NCI-H460 (cell line): ENCODE measurements at regions not wholly inside any gene's neighbourhood (a gene's known extent, or its start where the extent isn't known, plus 50 kb on each side); places are given as distances from the start of the nearest gene placed in this dataset.

Source experiments
- DNase-seq: peaks from one replicate; pipeline ENCODE4 v3.0.0-alpha.2; 2016; ENCODE audit warnings: low read depth; ENCODE audit errors: extremely low read depth

GRCh38 chr14:56494167-56494566 lies 85.4 kb upstream of the TMEM260 start:
- no peak for DNase-seq

- DNase-seq: no peak
Measured at GRCh38 chr14:56498112-56498511, 81.5 kb upstream of the TMEM260 start.

GRCh38 chr14:56501909-56502530 lies 77.6 kb upstream of the TMEM260 start:
- DNase-seq: no peak

- DNase-seq: no peak
Measured at GRCh38 chr14:56505361-56505760, 74.2 kb upstream of the TMEM260 start.

GRCh38 chr14:56512521-56512920 lies 67.1 kb upstream of the TMEM260 start:
- DNase-seq: no peak

- no peak for DNase-seq
Measured at GRCh38 chr14:56514663-56515371, 64.8 kb upstream of the TMEM260 start.

GRCh38 chr14:56515739-56516138 lies 63.9 kb upstream of the TMEM260 start:
- DNase-seq: no peak

GRCh38 chr14:56522403-56522802 lies 57.2 kb upstream of the TMEM260 start:
- no peak for DNase-seq

GRCh38 chr14:56524971-56525677 lies 54.5 kb upstream of the TMEM260 start:
- no peak for DNase-seq

GRCh38 chr14:56528927-56529326 lies 50.7 kb upstream of the TMEM260 start:
- no peak for DNase-seq
